GM19468 (cell line): ENCODE measurements at regions not wholly inside any gene's neighbourhood (a gene's known extent, or its start where the extent isn't known, plus 50 kb on each side); places are given as distances from the start of the nearest gene placed in this dataset.

Experiments used
- ATAC-seq: cut with Tn5 transposase; IDR thresholded peaks from one replicate; pipeline ENCODE4 v1.9.1; 2021; ENCODE audit warnings: mild to moderate bottlenecking, moderate library complexity, moderate number of reproducible peaks; ENCODE audit not compliant: unreplicated experiment; ENCODE audit errors: extremely low read depth

GRCh38 chr16:61362585-61362984 lies 673.7 kb downstream of the CDH8 start:
- no peak for ATAC-seq

- ATAC-seq: no peak
These were observed 691.4 kb downstream of the CDH8 start for GRCh38 chr16:61344791-61345190.

GRCh38 chr16:61332461-61332860 lies 703.8 kb downstream of the CDH8 start:
- ATAC-seq: no peak

GRCh38 chr16:61324044-61324443 lies 712.2 kb downstream of the CDH8 start:
- ATAC-seq: no peak

- no peak for ATAC-seq
These were observed 712.8 kb downstream of the CDH8 start for GRCh38 chr16:61323456-61323855.

- no peak for ATAC-seq
These were observed 715.4 kb downstream of the CDH8 start for GRCh38 chr16:61320791-61321190.

GRCh38 chr16:61313931-61314330 lies 722.3 kb downstream of the CDH8 start:
- ATAC-seq: no peak

GRCh38 chr16:61309386-61309785 lies 726.9 kb downstream of the CDH8 start:
- no peak for ATAC-seq

GRCh38 chr16:61306204-61306603 lies 730.0 kb downstream of the CDH8 start:
- ATAC-seq: no peak

GRCh38 chr16:61296814-61297213 lies 739.4 kb downstream of the CDH8 start:
- no peak for ATAC-seq

GRCh38 chr16:61296305-61296704 lies 739.9 kb downstream of the CDH8 start:
- no peak for ATAC-seq

- ATAC-seq: no peak
These were observed 740.9 kb downstream of the CDH8 start for GRCh38 chr16:61295311-61295710.

- ATAC-seq: no peak
These were observed 747.1 kb downstream of the CDH8 start for GRCh38 chr16:61289141-61289540.

- no peak for ATAC-seq
These were observed 758.4 kb downstream of the CDH8 start for GRCh38 chr16:61277849-61278248.

GRCh38 chr16:61274211-61274610 lies 762.0 kb downstream of the CDH8 start:
- no peak for ATAC-seq

- ATAC-seq: no peak
These were observed 765.5 kb downstream of the CDH8 start for GRCh38 chr16:61270726-61271125.

GRCh38 chr16:61263400-61263799 lies 772.8 kb downstream of the CDH8 start:
- ATAC-seq: no peak

- ATAC-seq: no peak
These were observed 774.9 kb downstream of the CDH8 start for GRCh38 chr16:61261315-61261714.

GRCh38 chr16:61246592-61246991 lies 789.6 kb downstream of the CDH8 start:
- no peak for ATAC-seq

GRCh38 chr16:61243954-61244353 lies 792.3 kb downstream of the CDH8 start:
- no peak for ATAC-seq

GRCh38 chr16:61237884-61238485 lies 798.3 kb downstream of the CDH8 start:
- ATAC-seq: no peak

GRCh38 chr16:61233713-61234112 lies 802.5 kb downstream of the CDH8 start:
- ATAC-seq: no peak

GRCh38 chr16:61228371-61228770 lies 807.9 kb downstream of the CDH8 start:
- no peak for ATAC-seq
